MM.1S (cell line): ENCODE measurements at regions not wholly inside any gene's neighbourhood (a gene's known extent, or its start where the extent isn't known, plus 50 kb on each side); places are given as distances from the start of the nearest gene placed in this dataset.

Source experiments
- DNase-seq: peaks from one replicate; pipeline ENCODE4 v3.0.0-alpha.2; 2015
- H2AFZ ChIP-seq: fragments of 300-600 bp; sonication (generic); 2 replicates; pipeline ENCODE4 v1.6.0; 2016; ENCODE audit warnings: antibody characterized with exemption, low read length
- H3F3A ChIP-seq: fragments of 300-600 bp; sonication (generic); 2 replicates; pipeline ENCODE4 v1.6.1; 2016; ENCODE audit warnings: mild to moderate bottlenecking, antibody characterized with exemption, low read length, moderate library complexity, mixed read lengths; ENCODE audit not compliant: insufficient read depth
- H3K27ac ChIP-seq: fragments of 300-600 bp; sonication (generic); 2 replicates; pipeline ENCODE4 v1.5.1; 2016; ENCODE audit warnings: mild to moderate bottlenecking, low read length
- H3K27me3 ChIP-seq: fragments of 300-600 bp; sonication (generic); replicated peaks from 2 replicates; pipeline ENCODE4 v1.6.0; 2016; ENCODE audit warnings: low read length; ENCODE audit not compliant: insufficient read depth
- H3K36me3 ChIP-seq: fragments of 300-600 bp; sonication (generic); replicated peaks from 2 replicates; pipeline ENCODE4 v1.6.1; 2016; ENCODE audit warnings: mild to moderate bottlenecking, low read length, mixed read lengths; ENCODE audit not compliant: insufficient read depth
- H3K4me1 ChIP-seq: fragments of 300-600 bp; sonication (generic); 2 replicates; pipeline ENCODE4 v1.6.1; 2016; ENCODE audit warnings: low read length, mixed read lengths
- H3K4me2 ChIP-seq: fragments of 300-600 bp; sonication (generic); 2 replicates; pipeline ENCODE4 v1.6.0; 2016; ENCODE audit warnings: low read depth, low read length
- H3K4me3 ChIP-seq: fragments of 300-600 bp; sonication (generic); 2 replicates; pipeline ENCODE4 v1.5.1; 2016; ENCODE audit warnings: low read length, mixed read lengths
- H3K79me2 ChIP-seq: fragments of 300-600 bp; sonication (generic); 2 replicates; pipeline ENCODE4 v1.6.1; 2016; ENCODE audit warnings: mixed run types, low read length, mixed read lengths
- H3K9ac ChIP-seq: fragments of 300-600 bp; sonication (generic); 2 replicates; pipeline ENCODE4 v1.6.1; 2016; ENCODE audit warnings: low read length, mixed read lengths
- H3K9me2 ChIP-seq: fragments of 300-600 bp; sonication (generic); replicated peaks from 2 replicates; pipeline ENCODE4 v1.6.1; 2016; ENCODE audit warnings: mild to moderate bottlenecking, low read length, mixed read lengths; ENCODE audit not compliant: insufficient read depth
- H3K9me3 ChIP-seq: fragments of 300-600 bp; sonication (generic); replicated peaks from 2 replicates; pipeline ENCODE4 v1.6.1; 2016; ENCODE audit warnings: mild to moderate bottlenecking, low read length, mixed read lengths; ENCODE audit not compliant: insufficient read depth
- H4K20me1 ChIP-seq: fragments of 300-600 bp; sonication (generic); 2 replicates; pipeline ENCODE4 v1.6.1; 2016; ENCODE audit warnings: mild to moderate bottlenecking, low read length, moderate library complexity, mixed read lengths; ENCODE audit not compliant: insufficient read depth
- CTCF ChIP-seq: fragments of 300-600 bp; sonication (generic); IDR thresholded peaks from 2 replicates; pipeline ENCODE4 v1.5.1; 2016; ENCODE audit warnings: antibody characterized with exemption, low read length, mixed read lengths
- EZH2 ChIP-seq: fragments of 300-600 bp; sonication (generic); optimal IDR thresholded peaks from 2 replicates; pipeline ENCODE3; 2017; ENCODE audit warnings: low read depth, mild to moderate bottlenecking, antibody characterized with exemption, low read length, mixed read lengths
- EZH2phosphoT487 ChIP-seq: fragments of 300-600 bp; sonication (generic); IDR thresholded peaks from 2 replicates; pipeline ENCODE4 v1.6.1; 2018; ENCODE audit warnings: antibody characterized with exemption, low read length

DNA sequence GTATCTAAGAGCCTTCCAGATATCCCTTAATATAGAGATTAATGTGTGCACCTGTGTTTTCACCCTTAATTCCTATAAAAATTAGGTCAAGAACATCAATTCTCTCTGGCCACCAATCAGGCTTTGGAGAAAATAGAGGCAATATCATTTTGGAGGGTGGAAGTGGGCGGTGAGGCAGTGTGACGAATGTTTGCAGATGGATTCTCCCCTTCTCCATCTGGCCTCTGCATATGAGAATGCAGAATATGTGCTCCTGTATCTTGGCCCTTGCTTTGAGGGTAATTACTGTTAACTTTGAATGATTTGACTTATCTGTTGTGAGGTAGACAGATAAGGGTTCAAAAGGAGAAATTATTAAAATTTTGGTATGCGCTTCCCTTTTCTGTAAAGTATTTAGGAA lies 304.0 kb upstream of the NPSR1 start:
- Histone ChIP-seq H3K4me1 (no peaks in the 10 kb centered on the region), H3K4me3 (no peak overlapping the region), H3F3A (no peaks in the 10 kb centered on the region), H3K79me2 (no peaks in the 10 kb centered on the region), H3K9ac (no peak overlapping the region), H2AFZ (no peak overlapping the region), H3K36me3 (no peaks in the 10 kb centered on the region), H3K4me2 (no peak overlapping the region), H3K27me3 (no peaks in the 10 kb centered on the region), H3K9me2 (no peaks in the 10 kb centered on the region), H3K27ac (no peak overlapping the region), H4K20me1 (no peaks in the 10 kb centered on the region), H3K9me3 (no peaks in the 10 kb centered on the region)
- DNase-seq, result no peak
- TF ChIP-seq EZH2, result no peak
- no peak for TF ChIP-seq CTCF
- TF ChIP-seq EZH2phosphoT487, result no peak

GRCh38 chr7:34354899-34355298 lies 303.1 kb upstream of the NPSR1 start:
- Histone ChIP-seq H3K4me3 (no peak overlapping the region), H3K36me3 (no peaks in the 10 kb centered on the region), H3K4me2 (no peak overlapping the region), H3F3A (no peaks in the 10 kb centered on the region), H4K20me1 (no peaks in the 10 kb centered on the region), H3K9ac (no peak overlapping the region), H2AFZ (no peak overlapping the region), H3K4me1 (no peaks in the 10 kb centered on the region), H3K9me3 (no peaks in the 10 kb centered on the region), H3K79me2 (no peaks in the 10 kb centered on the region), H3K27ac (no peak overlapping the region), H3K9me2 (no peaks in the 10 kb centered on the region), H3K27me3 (no peaks in the 10 kb centered on the region)
- no peak for DNase-seq
- no peak for TF ChIP-seq EZH2
- TF ChIP-seq EZH2phosphoT487, result no peak
- TF ChIP-seq CTCF, result no peak

DNA sequence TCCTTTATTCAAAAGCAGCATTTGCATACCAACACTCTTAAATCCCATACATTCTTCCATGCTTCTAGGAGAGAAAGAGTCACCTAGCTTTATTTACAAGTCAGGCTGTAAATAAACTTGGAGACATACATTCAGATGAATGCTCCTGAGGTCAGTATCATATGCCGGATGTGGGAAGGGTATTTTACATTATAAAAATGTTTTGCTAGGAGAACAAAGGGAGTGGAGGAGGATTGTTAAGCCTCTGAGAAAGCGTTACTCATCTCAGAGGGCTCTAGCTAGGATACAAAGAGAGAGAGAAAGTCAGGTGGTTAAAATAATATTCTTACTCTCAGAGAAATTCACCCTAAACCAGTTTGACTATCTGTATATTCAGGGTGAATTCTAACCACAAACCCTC lies 300.9 kb upstream of the NPSR1 start:
- H3K9ac ChIP-seq, result no peak overlapping the region
- DNase-seq, result no peak
- H3K4me3 ChIP-seq, result no peak overlapping the region
- no peaks in the 10 kb centered on the region for H3K79me2 ChIP-seq
- H3F3A ChIP-seq, result no peaks in the 10 kb centered on the region
- H3K36me3 ChIP-seq, result no peaks in the 10 kb centered on the region
- no peak overlapping the region for H2AFZ ChIP-seq
- H3K9me3 ChIP-seq, result no peaks in the 10 kb centered on the region
- H3K4me1 ChIP-seq, result no peaks in the 10 kb centered on the region
- no peak overlapping the region for H3K4me2 ChIP-seq
- TF ChIP-seq CTCF, result no peak
- no peak for TF ChIP-seq EZH2phosphoT487
- no peak for TF ChIP-seq EZH2
- H3K9me2 ChIP-seq, result no peaks in the 10 kb centered on the region
- no peaks in the 10 kb centered on the region for H4K20me1 ChIP-seq
- H3K27me3 ChIP-seq, result no peaks in the 10 kb centered on the region
- no peak overlapping the region for H3K27ac ChIP-seq

- no peak overlapping the region for H3K4me3 ChIP-seq
These were observed 300.1 kb upstream of the NPSR1 start for GRCh38 chr7:34357946-34358345.

More at GRCh38 chr7:34357946-34358345, 300.1 kb upstream of the NPSR1 start:
- Histone ChIP-seq H4K20me1 (no peaks in the 10 kb centered on the region), H3K9me3 (no peaks in the 10 kb centered on the region), H3K27me3 (no peaks in the 10 kb centered on the region), H3K4me1 (no peaks in the 10 kb centered on the region), H3K79me2 (no peaks in the 10 kb centered on the region), H3K27ac (no peak overlapping the region), H3K36me3 (no peaks in the 10 kb centered on the region), H2AFZ (no peak overlapping the region), H3K9me2 (no peaks in the 10 kb centered on the region), H3F3A (no peaks in the 10 kb centered on the region), H3K9ac (no peak overlapping the region), H3K4me2 (no peak overlapping the region)
- DNase-seq, result no peak
- no peak for TF ChIP-seq CTCF
- TF ChIP-seq EZH2, result no peak
- no peak for TF ChIP-seq EZH2phosphoT487
